ENCODE measurements at regions not wholly inside any gene's neighbourhood (a gene's known extent, or its start where the extent isn't known, plus 50 kb on each side); places are given as distances from the start of the nearest gene placed in this dataset.

GRCh38 chr3:87135412-87135811 lies 91.7 kb upstream of the CHMP2B start:
- intact Hi-C loops (cut with micrococcal nuclease), result no loop called here
- POLR2A ChIA-PET, result no interaction called here
- CTCF ChIA-PET, result no interaction called here

More at GRCh38 chr3:87135412-87135811, 91.7 kb upstream of the CHMP2B start:
- BruUV-seq (replicated peaks), result no TSS peak
- no peaks in the 10 kb centered on the region for H3K79me2 ChIP-seq (ENCODE audit: control insufficient read depth, insufficient read depth, low read length)
- DNase-seq (ENCODE audit: low read depth, low spot score), result no peak
- no peaks in the 10 kb centered on the region for H4K20me1 ChIP-seq (replicated peaks; ENCODE audit: control insufficient read depth, extremely low read depth, insufficient read depth, low read length)
- no peak overlapping the region for H3K4me2 ChIP-seq (ENCODE audit: insufficient read depth, low read length)
- H2AFZ ChIP-seq (ENCODE audit: low read depth, low read length), result no peak overlapping the region
- H3K4me3 ChIP-seq (replicated peaks in 1 of 3; ENCODE audit: insufficient read depth in 1 of 3, low read depth in 1 of 3, low read length in 3 of 3), result no peak overlapping the region
- no peaks in the 10 kb centered on the region for H3K9me1 ChIP-seq (replicated peaks; ENCODE audit: control insufficient read depth, extremely low read depth, insufficient read depth, low read length)
- TF ChIP-seq MAX (IDR thresholded peaks at IDR 0.05; ENCODE audit: insufficient read depth, insufficient read length) (no peak), FOS (IDR thresholded peaks at IDR 0.05; ENCODE audit: borderline replicate concordance, insufficient read depth, low read length) (no peak), GATA2 (IDR thresholded peaks at IDR 0.05; ENCODE audit: insufficient read depth, insufficient read length, low read depth, low read length) (no peak), JUN (IDR thresholded peaks at IDR 0.05; ENCODE audit: borderline replicate concordance, insufficient read depth, insufficient read length, low read depth) (no peak), CTCF (IDR thresholded peaks at IDR 0.05; ENCODE audit: extremely low read depth in 1 of 2, insufficient read depth in 1 of 2, low read depth in 1 of 2, low read length in 2 of 2) (no peak), POLR2A (IDR thresholded peaks at IDR 0.05; ENCODE audit: low read depth, low read length) (no peak)
- no peak overlapping the region for H3K27ac ChIP-seq (ENCODE audit: insufficient read depth, low read depth, low read length)
- H3K9me3 ChIP-seq (replicated peaks; ENCODE audit: control insufficient read depth, insufficient read depth, low read length), result no peaks in the 10 kb centered on the region
- no peak overlapping the region for H3K9ac ChIP-seq (replicated peaks; ENCODE audit: extremely low read depth, insufficient read depth, low read length)
- H3K27me3 ChIP-seq (ENCODE audit: control insufficient read depth in 2 of 2, insufficient read depth in 2 of 2, low read length in 2 of 2), result no peaks in the 10 kb centered on the region
- no peak for FAIRE-seq
- dilution Hi-C loops (cut with MboI; ENCODE audit: extremely low pct_ligation_motif_present, low sequenced_read_pairs), result no loop called here
- no peaks in the 10 kb centered on the region for H3K36me3 ChIP-seq (ENCODE audit: control insufficient read depth in 2 of 2, extremely low read depth in 1 of 2, insufficient read depth in 2 of 2, low read length in 2 of 2)
- no peaks in the 10 kb centered on the region for H3K4me1 ChIP-seq (ENCODE audit: control insufficient read depth, extremely low read depth, insufficient read depth, low read length)
